A549 (cell line): ENCODE measurements at regions not wholly inside any gene's neighbourhood (a gene's known extent, or its start where the extent isn't known, plus 50 kb on each side); places are given as distances from the start of the nearest gene placed in this dataset.

Experiments used
- ATAC-seq, 2 experiments: fragments of 200-7000 bp in 1 of 2; fragments of >200 bp in 1 of 2; cut with Nextera tagmentation in 1 of 2; cut with Tn5 transposase in 1 of 2; 3 replicates each; pipeline versions ENCODE4 v1.8.0 to v1.9.1; 2018 to 2020; ENCODE audit warnings: mild to moderate bottlenecking in 1 of 2, moderate library complexity in 1 of 2
- CTCF ChIA-PET: fragments of 300-600 bp; sonication (Branson Sonifier 250); formaldehyde crosslinking; extraction: SDS; loops from one replicate; lab custom pipeline; 2021; ENCODE audit warnings: antibody characterized with exemption, inconsistent platforms; lab: Yijun Ruan, JAX
- POLR2A ChIA-PET: fragments of 350-600 bp; formaldehyde crosslinking; extraction: SDS; loops from one replicate; lab custom pipeline; 2021; ENCODE audit warnings: antibody characterized with exemption, inconsistent platforms; lab: Yijun Ruan, JAX
- DNase-seq, 2 experiments: peaks; one replicate each; pipeline versions ENCODE4 v3.0.0 to v3.0.0-alpha.2; 2011 to 2016; ENCODE audit warnings: low read depth in 1 of 2, low spot score in 1 of 2
- FAIRE-seq: peaks from 2 replicates; lab custom pipeline; 2011; peaks lifted over from hg19 to GRCh38; lab: Jason Lieb, UNC
- H3K27ac ChIP-seq, 2 experiments: fragments of >200 bp; sonication (Bioruptor Twin); formaldehyde crosslinking; 3 replicates each; pipeline ENCODE4 v1.5.1; 2016 to 2017
- H3K4me1 ChIP-seq: fragments of >200 bp; sonication (Bioruptor Twin); formaldehyde crosslinking; 3 replicates; pipeline ENCODE4 v1.6.1; 2016
- H3K4me2 ChIP-seq: fragments of >200 bp; sonication (Bioruptor Twin); formaldehyde crosslinking; 3 replicates; pipeline ENCODE4 v1.6.1; 2016
- H3K4me3 ChIP-seq: fragments of >200 bp; sonication (Bioruptor Twin); formaldehyde crosslinking; 3 replicates; pipeline ENCODE4 v1.5.1; 2016
- H3K9me3 ChIP-seq: fragments of >200 bp; sonication (Bioruptor Twin); formaldehyde crosslinking; 3 replicates; pipeline ENCODE4 v1.6.1; 2016
- ATOH8 ChIP-seq: fragments of 250-450 bp; sonication (Bioruptor Pico); IDR thresholded peaks from 2 replicates; pipeline ENCODE4 v1.5.0; 2020; ENCODE audit warnings: low read depth, mild to moderate bottlenecking, moderate library complexity
- CBX8 ChIP-seq: fragments of 200-600 bp; sonication (generic); IDR thresholded peaks from 2 replicates; pipeline ENCODE4 v1.6.1; 2016
- CEBPB ChIP-seq, 2 experiments: fragments of >200 bp in 1 of 2; sonication (Bioruptor Twin) in 1 of 2; formaldehyde crosslinking in 1 of 2; IDR thresholded peaks; 2 replicates each; pipeline ENCODE4 v1.6.1; 2012 to 2016
- CHD2 ChIP-seq: fragments of 150-350 bp; IDR thresholded peaks from 2 replicates; pipeline ENCODE4 v1.6.1; 2014; ENCODE audit warnings: low read length; ENCODE audit not compliant: partially characterized antibody
- EHF ChIP-seq: fragments of 250-450 bp; sonication (Bioruptor Pico); IDR thresholded peaks from 2 replicates; pipeline ENCODE4 v1.5.0; 2020; ENCODE audit warnings: mild to moderate bottlenecking
- EHMT2 ChIP-seq: fragments of 200-600 bp; sonication (generic); IDR thresholded peaks from 2 replicates; pipeline ENCODE4 v1.6.1; 2016; ENCODE audit warnings: antibody characterized with exemption, low read depth, mild to moderate bottlenecking, moderate library complexity
- ESRRA ChIP-seq: fragments of 150-350 bp; IDR thresholded peaks from 2 replicates; pipeline ENCODE4 v1.6.1; 2014; ENCODE audit warnings: mild to moderate bottlenecking, low read length, borderline replicate concordance
- FOSB ChIP-seq: fragments of 250-450 bp; sonication (Bioruptor Pico); IDR thresholded peaks from 2 replicates; pipeline ENCODE4 v1.5.0; 2020; ENCODE audit warnings: mild to moderate bottlenecking, moderate library complexity
- FOXS1 ChIP-seq: fragments of 250-450 bp; sonication (Bioruptor Pico); IDR thresholded peaks from 2 replicates; pipeline ENCODE4 v1.5.0; 2020; ENCODE audit warnings: mild to moderate bottlenecking, moderate library complexity
- HOXB13 ChIP-seq: fragments of 250-450 bp; sonication (Bioruptor Pico); IDR thresholded peaks from 2 replicates; pipeline ENCODE4 v1.5.0; 2020; ENCODE audit warnings: low read depth, mild to moderate bottlenecking, moderate library complexity
- JUN ChIP-seq, 2 experiments: fragments of >200 bp; sonication (Bioruptor Twin); formaldehyde crosslinking; IDR thresholded peaks; 2 replicates in 1 of 2; 3 replicates in 1 of 2; pipeline ENCODE4 v1.6.1; 2016 to 2017
- JUNB ChIP-seq: fragments of >200 bp; sonication (Bioruptor Twin); formaldehyde crosslinking; IDR thresholded peaks from 2 replicates; pipeline ENCODE4 v1.6.1; 2016
- KDM1A ChIP-seq: fragments of 200-600 bp; sonication (generic); IDR thresholded peaks from 2 replicates; pipeline ENCODE4 v1.6.1; 2016; ENCODE audit warnings: low read depth, mild to moderate bottlenecking
- MAFK ChIP-seq: fragments of 450-650 bp; IDR thresholded peaks from 2 replicates; pipeline ENCODE4 v1.6.1; 2014; ENCODE audit not compliant: partially characterized antibody
- NFE2L2 ChIP-seq: fragments of 150-350 bp; conservative IDR thresholded peaks from 2 replicates; pipeline ENCODE4 v1.6.1; 2014; ENCODE audit warnings: low read length
- NR3C1 ChIP-seq: fragments of >200 bp; sonication (Bioruptor Twin); formaldehyde crosslinking; IDR thresholded peaks from 3 replicates; pipeline ENCODE4 v1.6.1; 2017
- POLR2AphosphoS2 ChIP-seq: conservative IDR thresholded peaks from 2 replicates; pipeline ENCODE4 v1.6.1; 2012; ENCODE audit warnings: low read length, improper control_type of control experiment, inconsistent platforms
- RCOR1 ChIP-seq: fragments of 150-350 bp; IDR thresholded peaks from 2 replicates; pipeline ENCODE4 v1.6.1; 2014; ENCODE audit warnings: antibody characterized with exemption, low read length, low read depth
- REST ChIP-seq: fragments of 200-600 bp; sonication (generic); IDR thresholded peaks from 2 replicates; pipeline ENCODE4 v1.6.1; 2016; ENCODE audit warnings: antibody characterized with exemption, mild to moderate bottlenecking, moderate library complexity
- RNF2 ChIP-seq: fragments of 200-600 bp; sonication (generic); IDR thresholded peaks from 2 replicates; pipeline ENCODE4 v1.6.1; 2016; ENCODE audit warnings: low read depth, mild to moderate bottlenecking, antibody characterized with exemption, moderate library complexity, borderline replicate concordance
- SMC3 ChIP-seq: fragments of >200 bp; sonication (Bioruptor Twin); formaldehyde crosslinking; IDR thresholded peaks from 3 replicates; pipeline ENCODE4 v1.6.1; 2018; ENCODE audit warnings: inconsistent platforms
- ZNF302 ChIP-seq: fragments of 250-450 bp; sonication (Bioruptor Pico); IDR thresholded peaks from 2 replicates; pipeline ENCODE4 v1.9.0; 2021; ENCODE audit warnings: inconsistent platforms, mild to moderate bottlenecking, moderate library complexity
- TF ChIP-seq, protein P1 (sequence below): fragments of >200 bp; sonication (Bioruptor Twin); formaldehyde crosslinking; IDR thresholded peaks from 3 replicates; pipeline ENCODE4 v1.5.1; 2016
- TF ChIP-seq, protein P2 (sequence below): IDR thresholded peaks from 2 replicates; pipeline ENCODE4 v1.6.1; 2012
- TF ChIP-seq, protein P3 (sequence below): fragments of 250-450 bp; sonication (Bioruptor Pico); IDR thresholded peaks from 2 replicates; pipeline ENCODE4 v1.5.0; 2021; ENCODE audit warnings: mild to moderate bottlenecking, moderate library complexity, borderline replicate concordance
- TF ChIP-seq, protein P4 (sequence below): fragments of >200 bp; sonication (Bioruptor Twin); formaldehyde crosslinking; IDR thresholded peaks from 3 replicates; pipeline ENCODE4 v1.6.1; 2016

- CTCF ChIA-PET: no interaction called here
- POLR2A ChIA-PET: no interaction called here
- TF ChIP-seq ZNF302 (CRISPR knock-in tag) (no peak), NR3C1 (no peak), JUN (IDR thresholded peaks at IDR 0.05) (no peak), ESRRA (no peak), CEBPB (IDR thresholded peaks at IDR 0.05) (no peak), FOXS1 (no peak), MAFK (no peak), JUNB (no peak), HOXB13 (CRISPR knock-in tag) (no peak), SMC3 (no peak), NFE2L2 (no peak), FOSB (CRISPR knock-in tag) (no peak), REST (no peak), KDM1A (no peak)
- TF ChIP-seq, protein P1, sequence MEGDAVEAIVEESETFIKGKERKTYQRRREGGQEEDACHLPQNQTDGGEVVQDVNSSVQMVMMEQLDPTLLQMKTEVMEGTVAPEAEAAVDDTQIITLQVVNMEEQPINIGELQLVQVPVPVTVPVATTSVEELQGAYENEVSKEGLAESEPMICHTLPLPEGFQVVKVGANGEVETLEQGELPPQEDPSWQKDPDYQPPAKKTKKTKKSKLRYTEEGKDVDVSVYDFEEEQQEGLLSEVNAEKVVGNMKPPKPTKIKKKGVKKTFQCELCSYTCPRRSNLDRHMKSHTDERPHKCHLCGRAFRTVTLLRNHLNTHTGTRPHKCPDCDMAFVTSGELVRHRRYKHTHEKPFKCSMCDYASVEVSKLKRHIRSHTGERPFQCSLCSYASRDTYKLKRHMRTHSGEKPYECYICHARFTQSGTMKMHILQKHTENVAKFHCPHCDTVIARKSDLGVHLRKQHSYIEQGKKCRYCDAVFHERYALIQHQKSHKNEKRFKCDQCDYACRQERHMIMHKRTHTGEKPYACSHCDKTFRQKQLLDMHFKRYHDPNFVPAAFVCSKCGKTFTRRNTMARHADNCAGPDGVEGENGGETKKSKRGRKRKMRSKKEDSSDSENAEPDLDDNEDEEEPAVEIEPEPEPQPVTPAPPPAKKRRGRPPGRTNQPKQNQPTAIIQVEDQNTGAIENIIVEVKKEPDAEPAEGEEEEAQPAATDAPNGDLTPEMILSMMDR: no peak
- TF ChIP-seq, protein P2, sequence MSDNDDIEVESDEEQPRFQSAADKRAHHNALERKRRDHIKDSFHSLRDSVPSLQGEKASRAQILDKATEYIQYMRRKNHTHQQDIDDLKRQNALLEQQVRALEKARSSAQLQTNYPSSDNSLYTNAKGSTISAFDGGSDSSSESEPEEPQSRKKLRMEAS: no peak
- TF ChIP-seq, protein P3, sequence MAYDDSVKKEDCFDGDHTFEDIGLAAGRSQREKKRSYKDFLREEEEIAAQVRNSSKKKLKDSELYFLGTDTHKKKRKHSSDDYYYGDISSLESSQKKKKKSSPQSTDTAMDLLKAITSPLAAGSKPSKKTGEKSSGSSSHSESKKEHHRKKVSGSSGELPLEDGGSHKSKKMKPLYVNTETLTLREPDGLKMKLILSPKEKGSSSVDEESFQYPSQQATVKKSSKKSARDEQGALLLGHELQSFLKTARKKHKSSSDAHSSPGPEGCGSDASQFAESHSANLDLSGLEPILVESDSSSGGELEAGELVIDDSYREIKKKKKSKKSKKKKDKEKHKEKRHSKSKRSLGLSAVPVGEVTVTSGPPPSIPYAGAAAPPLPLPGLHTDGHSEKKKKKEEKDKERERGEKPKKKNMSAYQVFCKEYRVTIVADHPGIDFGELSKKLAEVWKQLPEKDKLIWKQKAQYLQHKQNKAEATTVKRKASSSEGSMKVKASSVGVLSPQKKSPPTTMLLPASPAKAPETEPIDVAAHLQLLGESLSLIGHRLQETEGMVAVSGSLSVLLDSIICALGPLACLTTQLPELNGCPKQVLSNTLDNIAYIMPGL: no peak
- FAIRE-seq (no peak), ATAC-seq (no peak), DNase-seq (no peak)
- no peak overlapping the region for H3K27ac ChIP-seq
- H3K9me3 ChIP-seq: no peaks in the 10 kb centered on the region
- H3K4me1 ChIP-seq: peaks cover 10% of the 10 kb centered on the region; the same call in 2 of the 3 replicates
- no peak overlapping the region for H3K4me3 ChIP-seq
- no peak overlapping the region for H3K4me2 ChIP-seq
These were observed 101.8 kb downstream of the SPRY2 start for GRCh38 chr13:80239116-80239515.

GRCh38 chr13:80237646-80238045, 103.3 kb downstream of the SPRY2 start:
- H3K9me3 ChIP-seq: no peaks in the 10 kb centered on the region
- no peak overlapping the region for H3K4me2 ChIP-seq
- no peak overlapping the region for H3K27ac ChIP-seq
- ChIA-PET CTCF (no interaction called here), POLR2A (no interaction called here)
- TF ChIP-seq JUN (IDR thresholded peaks at IDR 0.05): no peak
- TF ChIP-seq, protein P4, sequence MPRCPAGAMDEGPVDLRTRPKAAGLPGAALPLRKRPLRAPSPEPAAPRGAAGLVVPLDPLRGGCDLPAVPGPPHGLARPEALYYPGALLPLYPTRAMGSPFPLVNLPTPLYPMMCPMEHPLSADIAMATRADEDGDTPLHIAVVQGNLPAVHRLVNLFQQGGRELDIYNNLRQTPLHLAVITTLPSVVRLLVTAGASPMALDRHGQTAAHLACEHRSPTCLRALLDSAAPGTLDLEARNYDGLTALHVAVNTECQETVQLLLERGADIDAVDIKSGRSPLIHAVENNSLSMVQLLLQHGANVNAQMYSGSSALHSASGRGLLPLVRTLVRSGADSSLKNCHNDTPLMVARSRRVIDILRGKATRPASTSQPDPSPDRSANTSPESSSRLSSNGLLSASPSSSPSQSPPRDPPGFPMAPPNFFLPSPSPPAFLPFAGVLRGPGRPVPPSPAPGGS: no peak
- no peak for TF ChIP-seq ATOH8 (CRISPR knock-in tag)
- TF ChIP-seq RNF2: no peak
- TF ChIP-seq EHF (CRISPR knock-in tag): no peak
- no peak for TF ChIP-seq CBX8
- no peak for TF ChIP-seq POLR2AphosphoS2
- TF ChIP-seq EHMT2: no peak
- TF ChIP-seq FOSB (CRISPR knock-in tag): no peak
- TF ChIP-seq RCOR1: no peak
- TF ChIP-seq MAFK: no peak
- no peak for TF ChIP-seq CHD2
- ATAC-seq: no peak
- DNase-seq: no peak
- no peak overlapping the region for H3K4me3 ChIP-seq
- peaks cover 10% of the 10 kb centered on the region; the same call in 2 of the 3 replicates for H3K4me1 ChIP-seq
- FAIRE-seq: no peak
